HG02759 (cell line): ENCODE measurements at regions not wholly inside any gene's neighbourhood (a gene's known extent, or its start where the extent isn't known, plus 50 kb on each side); places are given as distances from the start of the nearest gene placed in this dataset.

Experiments used
- ATAC-seq: cut with Tn5 transposase; IDR thresholded peaks from one replicate; pipeline ENCODE4 v1.9.1; 2021; ENCODE audit warnings: mild to moderate bottlenecking, moderate library complexity; ENCODE audit not compliant: unreplicated experiment

- no peak for ATAC-seq
Measured at GRCh38 chr2:66691031-66691965, 256.4 kb downstream of the MEIS1 start.

GRCh38 chr2:66692521-66693054 lies 257.7 kb downstream of the MEIS1 start:
- no peak for ATAC-seq

- no peak for ATAC-seq
Measured at GRCh38 chr2:66693076-66693965, 258.4 kb downstream of the MEIS1 start.

GRCh38 chr2:66694087-66694860 lies 259.3 kb downstream of the MEIS1 start:
- ATAC-seq, result no peak

- ATAC-seq, result no peak
Measured at GRCh38 chr2:66695226-66695735, 260.4 kb downstream of the MEIS1 start.

GRCh38 chr2:66696374-66696773 lies 261.4 kb downstream of the MEIS1 start:
- no peak for ATAC-seq

- no peak for ATAC-seq
Measured at GRCh38 chr2:66696886-66697285, 262.0 kb downstream of the MEIS1 start.

- ATAC-seq, result no peak
Measured at GRCh38 chr2:66697366-66697765, 262.4 kb downstream of the MEIS1 start.

GRCh38 chr2:66698091-66698490 lies 263.2 kb downstream of the MEIS1 start:
- ATAC-seq, result no peak

- ATAC-seq, result no peak
Measured at GRCh38 chr2:66698576-66699239, 263.8 kb downstream of the MEIS1 start.

- no peak for ATAC-seq
Measured at GRCh38 chr2:66699416-66699792, 264.5 kb downstream of the MEIS1 start.

GRCh38 chr2:66699793-66700676 lies 265.1 kb downstream of the MEIS1 start:
- no peak for ATAC-seq

GRCh38 chr2:66700677-66701066 lies 265.7 kb downstream of the MEIS1 start:
- no peak for ATAC-seq

- no peak for ATAC-seq
Measured at GRCh38 chr2:66701251-66701650, 266.3 kb downstream of the MEIS1 start.

GRCh38 chr2:66701656-66702055 lies 266.7 kb downstream of the MEIS1 start:
- no peak for ATAC-seq

- no peak for ATAC-seq
Measured at GRCh38 chr2:66702301-66702700, 267.4 kb downstream of the MEIS1 start.

GRCh38 chr2:66704786-66705185 lies 269.9 kb downstream of the MEIS1 start:
- no peak for ATAC-seq

GRCh38 chr2:66714610-66715009 lies 279.7 kb downstream of the MEIS1 start:
- ATAC-seq, result no peak
